ENCODE measurements at regions not wholly inside any gene's neighbourhood (a gene's known extent, or its start where the extent isn't known, plus 50 kb on each side); places are given as distances from the start of the nearest gene placed in this dataset.

DNA sequence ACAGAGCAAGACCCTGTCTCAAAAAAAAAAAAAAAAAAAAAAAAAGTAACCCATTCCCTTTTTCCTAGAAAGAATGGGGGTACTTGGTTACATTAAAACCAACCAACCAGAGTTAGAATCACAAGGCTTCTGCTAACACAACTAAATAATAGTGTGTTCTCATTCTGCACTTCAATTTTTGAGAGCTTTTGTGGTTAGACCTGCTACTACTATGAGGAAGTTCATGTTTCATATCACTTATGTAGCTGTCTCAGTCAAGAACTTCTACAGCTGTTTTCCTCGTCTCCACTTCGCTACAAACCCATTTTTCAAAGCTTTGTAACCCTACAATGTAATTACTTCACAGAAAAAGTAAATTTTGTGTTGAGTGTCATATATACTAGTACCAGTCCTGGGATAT is 58.3 kb downstream of the PDHA2 start:
- no peak for DNase-seq (ENCODE audit: low read depth)
- H3K4me3 ChIP-seq (ENCODE audit: low read length) = no peak overlapping the region
- TF ChIP-seq, protein P1, sequence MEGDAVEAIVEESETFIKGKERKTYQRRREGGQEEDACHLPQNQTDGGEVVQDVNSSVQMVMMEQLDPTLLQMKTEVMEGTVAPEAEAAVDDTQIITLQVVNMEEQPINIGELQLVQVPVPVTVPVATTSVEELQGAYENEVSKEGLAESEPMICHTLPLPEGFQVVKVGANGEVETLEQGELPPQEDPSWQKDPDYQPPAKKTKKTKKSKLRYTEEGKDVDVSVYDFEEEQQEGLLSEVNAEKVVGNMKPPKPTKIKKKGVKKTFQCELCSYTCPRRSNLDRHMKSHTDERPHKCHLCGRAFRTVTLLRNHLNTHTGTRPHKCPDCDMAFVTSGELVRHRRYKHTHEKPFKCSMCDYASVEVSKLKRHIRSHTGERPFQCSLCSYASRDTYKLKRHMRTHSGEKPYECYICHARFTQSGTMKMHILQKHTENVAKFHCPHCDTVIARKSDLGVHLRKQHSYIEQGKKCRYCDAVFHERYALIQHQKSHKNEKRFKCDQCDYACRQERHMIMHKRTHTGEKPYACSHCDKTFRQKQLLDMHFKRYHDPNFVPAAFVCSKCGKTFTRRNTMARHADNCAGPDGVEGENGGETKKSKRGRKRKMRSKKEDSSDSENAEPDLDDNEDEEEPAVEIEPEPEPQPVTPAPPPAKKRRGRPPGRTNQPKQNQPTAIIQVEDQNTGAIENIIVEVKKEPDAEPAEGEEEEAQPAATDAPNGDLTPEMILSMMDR (IDR thresholded peaks at IDR 0.05; ENCODE audit: insufficient read depth, low read depth, low read length, missing control alignments) = no peak

DNA sequence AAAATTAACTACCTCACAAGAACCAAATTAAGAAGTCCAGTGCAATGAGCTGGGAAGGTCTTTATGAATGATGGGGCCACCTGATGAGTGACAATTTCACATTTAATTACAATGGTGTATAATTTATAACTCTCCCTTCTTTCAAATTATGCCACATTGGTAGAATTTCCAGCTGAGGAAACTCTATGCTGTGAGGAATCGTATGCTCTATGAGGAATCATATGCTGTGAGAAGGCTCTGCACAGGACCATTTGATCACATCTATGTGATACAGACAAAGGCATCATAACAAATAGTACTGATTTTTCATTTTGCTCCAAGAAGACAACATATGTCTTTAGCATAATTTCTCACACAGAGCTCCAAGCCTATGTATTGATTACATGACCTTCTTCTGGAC is 69.3 kb downstream of the PDHA2 start:
- H3K4me3 ChIP-seq (ENCODE audit: low read length) = no peak overlapping the region
- no peak for DNase-seq (ENCODE audit: low read depth)
- TF ChIP-seq, protein P1 (IDR thresholded peaks at IDR 0.05; ENCODE audit: insufficient read depth, low read depth, low read length, missing control alignments) = no peak

DNA sequence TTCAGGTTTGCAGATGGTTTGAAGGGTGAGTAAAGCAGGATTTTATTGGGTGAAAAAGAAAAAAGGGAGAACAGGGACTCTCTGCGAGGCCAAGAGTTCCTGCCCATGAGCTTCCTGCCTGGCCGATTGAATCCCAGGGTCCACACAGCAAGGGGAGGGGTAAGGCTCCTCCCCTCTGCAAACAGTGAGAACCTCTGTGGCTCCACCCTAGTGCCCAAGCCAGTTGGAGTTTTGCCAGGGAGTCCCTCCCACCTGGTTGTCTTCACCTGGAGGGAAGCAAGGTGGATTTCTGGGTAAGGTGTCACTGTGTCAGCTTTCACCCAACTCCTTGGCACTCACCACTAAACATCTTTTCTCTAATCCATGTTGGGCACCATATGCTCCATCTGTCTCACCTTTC is 70.9 kb downstream of the PDHA2 start:
- TF ChIP-seq, protein P1 (IDR thresholded peaks at IDR 0.05; ENCODE audit: insufficient read depth, low read depth, low read length, missing control alignments) = no peak
- DNase-seq (ENCODE audit: low read depth) = no peak
- no peak overlapping the region for H3K4me3 ChIP-seq (ENCODE audit: low read length)

DNA sequence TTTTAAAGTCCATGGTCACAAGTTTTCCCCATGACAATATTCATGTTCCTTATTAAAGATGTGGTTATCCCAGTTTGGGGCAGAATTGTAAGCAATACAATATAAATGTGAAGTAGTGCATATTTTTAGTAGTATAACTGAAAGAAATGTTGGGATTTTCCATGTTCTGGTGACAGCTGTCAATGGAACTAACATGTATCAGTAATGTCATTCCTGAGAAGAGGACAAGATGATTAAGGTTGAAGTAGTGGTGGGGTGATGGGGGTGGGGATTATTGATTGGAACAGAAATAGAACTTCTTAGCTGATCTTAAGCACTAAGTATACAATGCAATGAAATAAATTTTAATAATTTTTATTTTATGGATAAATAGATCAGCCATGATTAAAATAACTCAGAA is 81.6 kb downstream of the PDHA2 start:
- no peak overlapping the region for H3K4me3 ChIP-seq (ENCODE audit: low read length)
- no peak for DNase-seq (ENCODE audit: low read depth)
- TF ChIP-seq, protein P1 (IDR thresholded peaks at IDR 0.05; ENCODE audit: insufficient read depth, low read depth, low read length, missing control alignments) = no peak

DNA sequence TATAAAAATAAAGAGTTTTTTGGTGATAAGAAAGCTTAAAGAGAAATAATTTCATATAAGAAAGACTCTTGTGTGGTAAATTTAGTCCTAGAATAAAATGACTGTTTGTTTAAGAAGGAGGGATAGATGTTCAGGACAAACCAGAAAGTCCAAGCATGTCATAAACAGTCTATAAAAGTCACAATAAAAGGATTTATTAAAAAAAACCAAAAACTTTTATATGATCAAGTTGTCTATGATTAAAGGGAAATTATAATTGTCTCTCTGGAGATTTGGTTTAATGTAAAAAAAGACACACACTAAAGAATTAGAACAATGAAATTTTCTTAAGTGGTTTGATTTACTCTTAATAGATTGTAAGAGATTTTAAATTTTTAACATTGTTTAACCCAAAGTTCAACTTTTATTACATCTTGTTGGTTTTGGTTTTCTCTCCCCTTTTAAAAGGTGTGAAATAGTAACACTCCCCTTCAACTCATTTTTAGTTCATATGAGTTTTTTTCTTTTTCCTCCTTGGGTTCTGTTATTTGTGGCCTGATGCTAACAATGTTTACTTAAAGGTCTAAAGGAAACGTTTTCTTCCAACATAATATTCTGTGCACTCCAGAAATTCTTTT is 89.7 kb downstream of the PDHA2 start:
- DNase-seq (ENCODE audit: low read depth) = no peak
- no peak overlapping the region for H3K4me3 ChIP-seq (ENCODE audit: low read length)
- TF ChIP-seq, protein P1 (IDR thresholded peaks at IDR 0.05; ENCODE audit: insufficient read depth, low read depth, low read length, missing control alignments) = no peak

DNA sequence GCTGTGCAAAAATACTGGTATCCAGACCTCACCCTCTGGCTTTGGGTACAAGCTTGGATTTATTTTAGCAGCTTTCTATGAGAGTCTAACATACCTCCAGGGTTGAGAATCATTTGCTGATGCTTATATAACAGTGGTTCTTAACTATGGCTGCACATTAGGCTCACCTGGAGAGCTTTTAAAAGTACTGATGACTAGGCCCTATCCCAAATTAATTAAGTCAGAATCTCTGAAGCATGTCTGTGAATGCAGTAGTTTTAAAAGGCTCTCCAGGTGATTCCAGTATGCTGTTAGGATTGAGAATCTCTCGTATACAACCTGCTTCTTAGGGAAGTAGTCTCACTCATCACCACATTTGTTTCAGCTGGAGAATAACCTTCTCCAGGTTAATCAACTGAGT is 99.2 kb downstream of the PDHA2 start:
- no peak for DNase-seq (ENCODE audit: low read depth)
- H3K4me3 ChIP-seq (ENCODE audit: low read length) = no peak overlapping the region
- TF ChIP-seq, protein P1 (IDR thresholded peaks at IDR 0.05; ENCODE audit: insufficient read depth, low read depth, low read length, missing control alignments) = no peak

DNA sequence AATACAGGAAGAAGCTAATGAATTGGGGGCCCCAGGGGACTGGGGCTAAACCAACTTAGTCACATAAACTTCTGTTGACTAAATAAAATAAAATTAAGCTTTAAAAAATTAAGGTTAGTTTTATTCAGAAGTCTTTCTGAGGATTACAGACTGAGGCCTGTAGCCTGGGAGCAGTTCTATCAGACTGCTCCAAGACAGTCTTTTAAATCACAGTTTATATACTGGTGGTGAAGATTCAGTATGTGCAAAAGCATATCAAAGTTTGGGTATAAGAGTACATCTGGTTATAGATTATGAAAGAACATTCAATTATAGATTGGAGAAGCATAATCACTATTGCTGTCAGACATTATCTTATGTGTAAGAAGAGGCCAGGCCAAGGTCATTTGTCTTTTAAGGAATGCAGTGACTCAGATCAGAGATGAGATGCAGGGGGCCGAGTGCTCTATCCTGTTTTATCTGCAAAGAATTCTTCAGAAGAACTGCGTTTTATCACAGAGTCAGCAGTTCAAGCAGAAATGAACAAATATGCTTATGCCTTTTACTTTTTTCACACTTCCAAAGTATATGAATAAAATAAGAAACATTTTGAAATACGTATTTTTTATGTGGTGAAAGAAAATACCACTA is 109.4 kb downstream of the PDHA2 start:
- H3K4me3 ChIP-seq (ENCODE audit: low read length) = no peak overlapping the region
- TF ChIP-seq, protein P1 (IDR thresholded peaks at IDR 0.05; ENCODE audit: insufficient read depth, low read depth, low read length, missing control alignments) = no peak
- DNase-seq (ENCODE audit: low read depth) = no peak

Data from epithelial cell of esophagus (primary cell).